ENCODE measurements at regions not wholly inside any gene's neighbourhood (a gene's known extent, or its start where the extent isn't known, plus 50 kb on each side); places are given as distances from the start of the nearest gene placed in this dataset.
A peak's percentile ranks its signal among the peaks of the same experiment; 100 is the strongest.

- Mint-ChIP-seq H3K27me3 (no peaks in the 10 kb centered on the region), H3K4me3 (no peak overlapping the region), H3K4me1 (ENCODE audit: low read depth) (peaks cover 26% of the 10 kb centered on the region), H3K9me3 (no peaks in the 10 kb centered on the region), H3K36me3 (ENCODE audit: low read depth) (no peaks in the 10 kb centered on the region), H3K27ac (peak overlapping the region; percentile 57)
- CTCF ChIA-PET, result interaction anchor here (1.0 kb wide), 1 partner anchor 75 kb away, joined by 4 read pairs; no protein-coding TSS in a partner anchor
- POLR2A ChIA-PET, result no interaction called here
- ATAC-seq (peak; percentile 51), DNase-seq (no peak)
- intact Hi-C loops (cut with micrococcal nuclease), result no loop called here
- TF ChIP-seq CTCF (IDR thresholded peaks at IDR 0.05), result no peak
These were observed 436.7 kb downstream of the MID1IP1 start for GRCh38 chrX:39238006-39238405.

GRCh38 chrX:39242187-39242586 is 440.9 kb downstream of the MID1IP1 start:
- Mint-ChIP-seq H3K36me3 (ENCODE audit: low read depth) (no peaks in the 10 kb centered on the region), H3K4me1 (ENCODE audit: low read depth) (peaks cover 22% of the 10 kb centered on the region), H3K27me3 (no peaks in the 10 kb centered on the region), H3K4me3 (no peak overlapping the region), H3K27ac (no peak overlapping the region), H3K9me3 (no peaks in the 10 kb centered on the region)
- CTCF ChIA-PET, result interaction anchor here (0.7 to 1.3 kb wide), 5 partner anchors 19 to 106 kb away, joined by 3 to 4 read pairs (median 3); no protein-coding TSS in a partner anchor
- no peak for TF ChIP-seq CTCF (IDR thresholded peaks at IDR 0.05)
- ATAC-seq (no peak), DNase-seq (peak; percentile 12)
- intact Hi-C loops (cut with micrococcal nuclease), result no loop called here
- POLR2A ChIA-PET, result no interaction called here

GRCh38 chrX:39244147-39244546 is 442.9 kb downstream of the MID1IP1 start:
- no peaks in the 10 kb centered on the region for H3K9me3 Mint-ChIP-seq
- DNase-seq, result no peak
- H3K27ac Mint-ChIP-seq, result no peak overlapping the region
- CTCF ChIA-PET, result no interaction called here
- no peaks in the 10 kb centered on the region for H3K36me3 Mint-ChIP-seq (ENCODE audit: low read depth)
- H3K4me3 Mint-ChIP-seq, result no peak overlapping the region
- intact Hi-C loops (cut with micrococcal nuclease), result no loop called here
- H3K4me1 Mint-ChIP-seq (ENCODE audit: low read depth), result peaks cover 8% of the 10 kb centered on the region
- no peaks in the 10 kb centered on the region for H3K27me3 Mint-ChIP-seq
- POLR2A ChIA-PET, result no interaction called here
- no peak for ATAC-seq
- TF ChIP-seq CTCF (IDR thresholded peaks at IDR 0.05), result no peak

- no peak overlapping the region for H3K4me3 Mint-ChIP-seq
- no peak overlapping the region for H3K27ac Mint-ChIP-seq
- TF ChIP-seq CTCF (IDR thresholded peaks at IDR 0.05), result no peak
- no peaks in the 10 kb centered on the region for H3K27me3 Mint-ChIP-seq
- POLR2A ChIA-PET, result no interaction called here
- H3K36me3 Mint-ChIP-seq (ENCODE audit: low read depth), result no peaks in the 10 kb centered on the region
- peaks cover 8% of the 10 kb centered on the region for H3K4me1 Mint-ChIP-seq (ENCODE audit: low read depth)
- intact Hi-C loops (cut with micrococcal nuclease), result no loop called here
- ATAC-seq (no peak), DNase-seq (no peak)
- no peaks in the 10 kb centered on the region for H3K9me3 Mint-ChIP-seq
- CTCF ChIA-PET, result no interaction called here
These were observed 443.8 kb downstream of the MID1IP1 start for GRCh38 chrX:39245024-39245423.

GRCh38 chrX:39247536-39247935 is 446.3 kb downstream of the MID1IP1 start:
- H3K9me3 Mint-ChIP-seq, result peaks cover 1% of the 10 kb centered on the region
- DNase-seq (no peak), ATAC-seq (no peak)
- POLR2A ChIA-PET, result no interaction called here
- H3K27me3 Mint-ChIP-seq, result no peaks in the 10 kb centered on the region
- no peak overlapping the region for H3K4me3 Mint-ChIP-seq
- intact Hi-C loops (cut with micrococcal nuclease), result no loop called here
- peaks cover 24% of the 10 kb centered on the region for H3K4me1 Mint-ChIP-seq (ENCODE audit: low read depth)
- no peaks in the 10 kb centered on the region for H3K36me3 Mint-ChIP-seq (ENCODE audit: low read depth)
- no peak for TF ChIP-seq CTCF (IDR thresholded peaks at IDR 0.05)
- H3K27ac Mint-ChIP-seq, result no peak overlapping the region
- CTCF ChIA-PET, result interaction anchor here (1.2 kb wide), 1 partner anchor 84 kb away, joined by 4 read pairs; no protein-coding TSS in a partner anchor
